IPS-18a (cell line): ENCODE measurements at regions not wholly inside any gene's neighbourhood (a gene's known extent, or its start where the extent isn't known, plus 50 kb on each side); places are given as distances from the start of the nearest gene placed in this dataset.
"Not testable (repeated sequence)": the region's sequence is repeated elsewhere in the genome, so short reads cannot be mapped to it uniquely, and the experiment has no call there.

Experiments used
- H3K27ac ChIP-seq: one replicate; pipeline ENCODE4 v1.5.1; 2013; ENCODE audit warnings: low read length
- H3K27me3 ChIP-seq: one replicate; pipeline ENCODE4 v1.6.1; 2013; ENCODE audit warnings: mild to moderate bottlenecking, low read length; ENCODE audit not compliant: control insufficient read depth, insufficient read depth
- H3K36me3 ChIP-seq: one replicate; pipeline ENCODE4 v1.6.1; 2013; ENCODE audit warnings: low read depth, low read length; ENCODE audit not compliant: control insufficient read depth
- H3K4me1 ChIP-seq: one replicate; pipeline ENCODE4 v1.6.1; 2013; ENCODE audit warnings: low read depth, low read length; ENCODE audit not compliant: control insufficient read depth
- H3K4me3 ChIP-seq: one replicate; pipeline ENCODE4 v1.5.1; 2013; ENCODE audit warnings: low read length
- H3K9ac ChIP-seq: one replicate; pipeline ENCODE4 v1.6.1; 2013; ENCODE audit warnings: mild to moderate bottlenecking, low read length, moderate library complexity
- H3K9me3 ChIP-seq: one replicate; pipeline ENCODE4 v1.6.1; 2013; ENCODE audit warnings: low read depth, low read length; ENCODE audit not compliant: control insufficient read depth

DNA sequence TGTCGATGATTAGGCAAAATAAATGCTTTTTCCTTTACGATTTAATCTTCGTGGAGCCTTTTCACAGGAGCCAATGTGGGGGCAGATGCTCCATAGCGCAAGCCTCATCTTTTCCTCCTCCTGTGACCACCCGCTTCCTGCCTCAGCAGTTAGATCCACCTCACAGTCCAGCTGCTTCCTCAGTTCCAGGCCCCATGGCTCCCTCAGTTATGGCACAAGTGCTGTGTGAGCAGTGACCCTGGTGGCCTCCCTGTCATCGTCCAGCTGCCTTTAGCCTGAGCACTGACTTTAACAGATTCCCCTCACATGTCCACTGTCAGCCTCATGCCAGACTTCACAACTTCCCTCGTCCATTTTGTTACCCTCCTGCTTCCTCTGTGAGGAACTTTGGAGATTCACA, 424.6 kb upstream of the GBE1 start:
- H3K4me3 ChIP-seq = no peak overlapping the region
- no peaks in the 10 kb centered on the region for H3K36me3 ChIP-seq
- H3K27ac ChIP-seq = no peak overlapping the region
- no peaks in the 10 kb centered on the region for H3K9me3 ChIP-seq
- H3K4me1 ChIP-seq = no peaks in the 10 kb centered on the region
- no peaks in the 10 kb centered on the region for H3K27me3 ChIP-seq
- no peak overlapping the region for H3K9ac ChIP-seq

DNA sequence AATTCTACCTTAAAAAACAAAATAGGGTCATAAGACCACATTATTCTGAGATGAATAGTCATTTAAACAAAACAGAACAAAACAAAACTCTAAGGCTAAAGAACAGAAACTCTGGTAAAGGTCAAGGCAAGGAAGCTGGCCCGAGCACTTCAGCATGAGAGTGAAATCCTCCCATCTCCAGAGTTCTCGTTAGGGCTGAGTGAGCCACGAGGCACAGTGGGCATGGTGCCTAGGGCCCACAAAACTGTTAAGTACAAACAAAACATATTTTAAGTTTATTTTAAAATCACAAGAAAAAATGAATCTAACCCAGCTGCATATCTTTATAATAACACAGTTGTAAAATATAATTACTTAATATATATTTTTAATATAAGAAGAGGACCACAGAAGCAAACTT, 417.8 kb upstream of the GBE1 start:
- Histone ChIP-seq H3K9ac (no peak overlapping the region), H3K27me3 (no peaks in the 10 kb centered on the region), H3K36me3 (no peaks in the 10 kb centered on the region), H3K9me3 (no peaks in the 10 kb centered on the region), H3K4me1 (no peaks in the 10 kb centered on the region), H3K4me3 (no peak overlapping the region), H3K27ac (no peak overlapping the region)

DNA sequence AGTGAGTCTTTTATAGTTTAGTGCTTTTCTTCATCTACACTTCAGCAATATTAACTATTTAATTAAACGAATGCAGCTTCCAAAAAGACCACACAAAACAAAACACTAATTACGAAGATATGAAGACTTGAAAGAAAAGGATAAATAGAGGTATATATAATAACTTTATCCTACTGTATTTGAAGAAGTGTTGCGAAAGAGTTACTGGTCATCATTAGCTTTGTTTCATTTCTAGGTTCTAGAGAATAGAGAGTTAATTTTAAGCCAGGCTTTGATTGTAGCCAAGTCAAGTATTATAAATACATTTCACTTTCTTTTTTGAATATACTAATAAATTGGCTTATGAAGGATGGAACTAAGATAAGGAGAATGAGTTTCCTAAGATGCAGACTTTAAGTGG, 416.8 kb upstream of the GBE1 start:
- H3K27ac ChIP-seq = no peak overlapping the region
- no peaks in the 10 kb centered on the region for H3K36me3 ChIP-seq
- no peaks in the 10 kb centered on the region for H3K27me3 ChIP-seq
- H3K4me1 ChIP-seq = no peaks in the 10 kb centered on the region
- H3K4me3 ChIP-seq = no peak overlapping the region
- no peaks in the 10 kb centered on the region for H3K9me3 ChIP-seq
- H3K9ac ChIP-seq = no peak overlapping the region

DNA sequence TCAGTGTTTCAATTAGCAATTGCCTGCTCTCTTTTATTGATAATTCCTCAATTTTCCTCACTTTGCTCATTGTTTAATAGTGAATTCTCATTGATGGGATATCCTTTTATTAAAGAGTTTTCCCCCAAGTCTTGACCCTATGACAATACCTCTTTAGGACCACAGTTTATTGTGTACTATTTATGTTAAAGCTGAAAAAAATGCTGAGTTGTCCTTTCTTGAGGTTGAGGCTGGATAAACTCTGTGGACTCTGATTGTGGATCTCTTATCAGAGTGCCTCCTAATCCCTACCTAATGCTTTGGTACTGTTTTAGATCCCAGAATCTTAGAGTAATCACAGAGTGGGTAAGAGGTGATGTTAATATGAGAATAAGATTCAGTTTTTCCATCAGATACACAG, 416.3 kb upstream of the GBE1 start:
- Histone ChIP-seq H3K27me3 (no peaks in the 10 kb centered on the region), H3K27ac (no peak overlapping the region)

GRCh38 chr3:82165266-82165665, 403.8 kb upstream of the GBE1 start:
- no peaks in the 10 kb centered on the region for H3K36me3 ChIP-seq
- H3K9me3 ChIP-seq = no peaks in the 10 kb centered on the region
- no peaks in the 10 kb centered on the region for H3K27me3 ChIP-seq
- H3K9ac ChIP-seq = no peak overlapping the region
- no peaks in the 10 kb centered on the region for H3K4me1 ChIP-seq
- H3K4me3 ChIP-seq = no peak overlapping the region
- H3K27ac ChIP-seq = no peak overlapping the region

More for the DNA sequence above, 416.3 kb upstream of the GBE1 start:
- Histone ChIP-seq H3K9me3 (no peaks in the 10 kb centered on the region), H3K9ac (no peak overlapping the region), H3K36me3 (no peaks in the 10 kb centered on the region), H3K4me3 (no peak overlapping the region), H3K4me1 (no peaks in the 10 kb centered on the region)

GRCh38 chr3:82163907-82164520, 402.6 kb upstream of the GBE1 start:
- Histone ChIP-seq H3K9ac (no peak overlapping the region), H3K9me3 (no peaks in the 10 kb centered on the region), H3K27ac (no peak overlapping the region), H3K36me3 (no peaks in the 10 kb centered on the region), H3K4me1 (no peaks in the 10 kb centered on the region), H3K27me3 (no peaks in the 10 kb centered on the region), H3K4me3 (no peak overlapping the region)

DNA sequence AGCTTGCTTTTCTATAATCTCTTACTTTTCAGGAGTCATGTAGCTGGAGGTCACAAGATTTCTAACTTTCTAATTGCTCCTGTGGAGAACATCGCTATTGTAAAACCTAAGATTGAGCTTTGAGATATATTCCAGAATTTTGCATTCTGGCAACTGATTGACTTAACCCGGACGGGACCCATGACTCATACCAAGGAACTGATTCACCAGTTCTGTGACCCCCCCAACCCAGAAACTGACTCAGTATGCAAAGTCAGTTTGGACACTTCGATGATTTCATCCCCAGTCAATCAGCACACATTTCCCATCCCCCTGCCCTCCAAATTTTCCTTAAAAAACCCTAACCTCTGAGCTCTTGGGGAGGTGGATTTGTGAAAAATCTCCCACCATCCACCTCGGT, 396.5 kb upstream of the GBE1 start:
- H3K4me3 ChIP-seq = no peak overlapping the region
- H3K9ac ChIP-seq = no peak overlapping the region
- H3K9me3 ChIP-seq = no peaks in the 10 kb centered on the region
- H3K36me3 ChIP-seq = no peaks in the 10 kb centered on the region
- no peaks in the 10 kb centered on the region for H3K4me1 ChIP-seq
- H3K27ac ChIP-seq = no peak overlapping the region
- H3K27me3 ChIP-seq = no peaks in the 10 kb centered on the region

- not testable (repeated sequence) for H3K9ac ChIP-seq, H3K4me1 ChIP-seq, H3K4me3 ChIP-seq, H3K27me3 ChIP-seq, H3K36me3 ChIP-seq, H3K9me3 ChIP-seq, H3K27ac ChIP-seq
Observed at GRCh38 chr3:82153892-82154291, 392.4 kb upstream of the GBE1 start.

DNA sequence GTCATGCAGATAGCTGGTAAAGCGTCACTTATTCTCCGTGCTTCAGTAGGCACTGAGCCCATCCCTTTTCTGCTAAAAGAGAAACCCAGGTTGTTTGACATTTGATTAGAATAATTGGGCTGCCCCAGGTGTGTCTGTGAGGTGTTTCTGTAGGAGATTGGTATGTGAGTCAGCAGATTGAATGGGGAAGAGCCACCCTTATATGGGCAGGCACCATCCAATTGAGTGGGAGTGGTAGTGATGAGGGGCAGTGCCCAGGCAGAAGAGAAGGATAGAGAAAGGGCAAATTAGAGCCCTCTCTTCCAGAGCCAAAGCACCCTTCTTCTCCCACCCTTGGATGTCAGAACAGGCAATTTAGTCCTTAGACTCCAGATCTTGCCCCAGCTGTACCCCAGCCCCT, 384.3 kb upstream of the GBE1 start:
- Histone ChIP-seq H3K4me1 (no peaks in the 10 kb centered on the region), H3K27me3 (no peaks in the 10 kb centered on the region), H3K9me3 (no peaks in the 10 kb centered on the region), H3K9ac (no peak overlapping the region), H3K27ac (no peak overlapping the region), H3K4me3 (no peak overlapping the region), H3K36me3 (no peaks in the 10 kb centered on the region)

- no peak overlapping the region for H3K4me3 ChIP-seq
- H3K9me3 ChIP-seq = no peaks in the 10 kb centered on the region
- H3K36me3 ChIP-seq = no peaks in the 10 kb centered on the region
- no peaks in the 10 kb centered on the region for H3K27me3 ChIP-seq
- no peak overlapping the region for H3K27ac ChIP-seq
- H3K9ac ChIP-seq = no peak overlapping the region
- no peaks in the 10 kb centered on the region for H3K4me1 ChIP-seq
Observed at GRCh38 chr3:82144811-82145210, 383.4 kb upstream of the GBE1 start.

DNA sequence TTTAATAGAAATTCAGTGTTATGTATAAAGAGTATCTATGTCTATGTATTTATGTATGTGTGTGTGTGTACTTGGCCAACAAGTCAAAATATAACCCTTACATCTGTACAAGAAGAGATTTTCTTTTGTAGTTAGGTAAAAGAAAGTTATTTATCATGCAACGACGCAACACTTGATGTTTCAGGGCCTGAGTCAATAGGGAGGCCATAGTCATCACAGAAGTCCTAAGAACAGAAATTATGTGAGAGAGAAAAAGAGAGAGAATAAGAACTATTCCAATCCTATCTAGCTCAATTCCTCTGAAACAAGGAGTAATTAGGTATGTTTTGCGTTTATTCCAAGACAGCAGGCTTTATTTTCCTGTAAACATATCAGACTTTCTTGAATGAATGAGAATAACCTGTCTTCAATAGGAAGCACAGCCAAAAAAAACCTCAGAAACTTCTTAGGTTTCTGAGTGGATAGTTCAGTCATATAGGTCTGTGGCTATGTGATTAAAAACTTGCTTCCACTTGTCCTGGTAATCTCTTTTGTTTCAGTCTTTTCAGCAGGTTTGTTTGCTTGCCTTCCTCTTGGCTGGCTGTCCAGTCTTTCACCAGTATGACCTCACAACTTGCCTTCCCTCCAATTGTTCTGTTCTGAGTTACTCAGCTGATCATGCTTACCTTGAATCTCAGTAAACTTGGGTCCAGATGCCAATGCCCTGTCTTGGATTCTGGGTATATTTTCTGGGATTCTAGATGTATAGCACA, 382.4 kb upstream of the GBE1 start:
- H3K9ac ChIP-seq = no peak overlapping the region
- no peaks in the 10 kb centered on the region for H3K9me3 ChIP-seq
- H3K27ac ChIP-seq = no peak overlapping the region
- H3K4me1 ChIP-seq = no peaks in the 10 kb centered on the region
- no peak overlapping the region for H3K4me3 ChIP-seq
- no peaks in the 10 kb centered on the region for H3K27me3 ChIP-seq
- no peaks in the 10 kb centered on the region for H3K36me3 ChIP-seq

DNA sequence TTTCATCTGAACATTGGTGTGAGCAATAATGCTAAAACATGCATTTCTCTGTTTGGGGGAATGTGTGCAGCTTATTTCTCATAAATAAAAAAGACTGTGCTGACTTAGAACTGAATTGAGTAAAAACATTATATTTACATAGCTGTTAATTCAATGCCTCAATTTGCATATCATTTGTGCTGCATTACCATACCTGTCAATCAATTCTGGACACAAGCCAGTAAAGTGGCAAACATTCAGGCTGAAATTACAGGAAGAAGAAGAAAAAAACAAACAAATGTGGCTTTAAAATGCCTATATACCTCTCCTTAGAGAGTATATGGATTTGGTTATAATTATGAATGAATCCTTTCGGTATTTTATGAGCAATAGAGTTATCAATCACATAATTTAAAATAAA, 380.1 kb upstream of the GBE1 start:
- Histone ChIP-seq H3K9me3 (no peaks in the 10 kb centered on the region), H3K4me3 (no peak overlapping the region)

More for the DNA sequence above, 380.1 kb upstream of the GBE1 start:
- Histone ChIP-seq H3K9ac (no peak overlapping the region), H3K36me3 (no peaks in the 10 kb centered on the region), H3K4me1 (no peaks in the 10 kb centered on the region), H3K27ac (no peak overlapping the region), H3K27me3 (no peaks in the 10 kb centered on the region)
